Activated CD8-positive, alpha-beta T cell treated with anti-CD3 and anti-CD28 coated beads for 36 hours (primary cell): ENCODE measurements at regions not wholly inside any gene's neighbourhood (a gene's known extent, or its start where the extent isn't known, plus 50 kb on each side); places are given as distances from the start of the nearest gene placed in this dataset.

Source experiments
- ATAC-seq: fragments of 200-7000 bp; cut with Tn5 transposase; one replicate; pipeline ENCODE4 v1.10.0; 2021; ENCODE audit warnings: mild to moderate bottlenecking, moderate library complexity
- CTCF ChIA-PET: fragments of 350-600 bp; sonication (Branson Sonifier 250); formaldehyde crosslinking; loops from one replicate; lab custom pipeline; 2021; ENCODE audit warnings: antibody characterized with exemption; lab: Charles Lee
- POLR2A ChIA-PET: fragments of 350-600 bp; sonication (Branson Sonifier 250); formaldehyde crosslinking; loops from one replicate; lab custom pipeline; 2021; ENCODE audit warnings: antibody characterized with exemption; lab: Charles Lee
- DNase-seq: peaks from one replicate; pipeline ENCODE4 v3.0.0-alpha.2; 2020
- H3K27ac Mint-ChIP-seq: one replicate; pipeline ENCODE4 v1.8.0; 2021; ENCODE audit warnings: mild to moderate bottlenecking, mixed read lengths
- H3K27me3 Mint-ChIP-seq: one replicate; pipeline ENCODE4 v1.8.0; 2021; ENCODE audit warnings: mixed read lengths
- H3K36me3 Mint-ChIP-seq: one replicate; pipeline ENCODE4 v1.8.0; 2021; ENCODE audit warnings: low read depth, mixed read lengths
- H3K4me1 Mint-ChIP-seq: one replicate; pipeline ENCODE4 v1.8.0; 2021; ENCODE audit warnings: low read depth, mixed read lengths
- H3K4me3 Mint-ChIP-seq: one replicate; pipeline ENCODE4 v1.8.0; 2021; ENCODE audit warnings: mild to moderate bottlenecking, moderate library complexity, mixed read lengths
- H3K9me3 Mint-ChIP-seq: one replicate; pipeline ENCODE4 v1.8.0; 2021; ENCODE audit warnings: mixed read lengths
- CTCF ChIP-seq: fragments of 200-600 bp; IDR thresholded peaks from one replicate; pipeline ENCODE4 v1.8.0; 2022; ENCODE audit warnings: antibody characterized with exemption, mild to moderate bottlenecking
- intact Hi-C: fragments of 100-400 bp; cut with micrococcal nuclease; formaldehyde crosslinking; loops from one replicate; pipeline ENCODE4 v1.10.0; 2022

DNA sequence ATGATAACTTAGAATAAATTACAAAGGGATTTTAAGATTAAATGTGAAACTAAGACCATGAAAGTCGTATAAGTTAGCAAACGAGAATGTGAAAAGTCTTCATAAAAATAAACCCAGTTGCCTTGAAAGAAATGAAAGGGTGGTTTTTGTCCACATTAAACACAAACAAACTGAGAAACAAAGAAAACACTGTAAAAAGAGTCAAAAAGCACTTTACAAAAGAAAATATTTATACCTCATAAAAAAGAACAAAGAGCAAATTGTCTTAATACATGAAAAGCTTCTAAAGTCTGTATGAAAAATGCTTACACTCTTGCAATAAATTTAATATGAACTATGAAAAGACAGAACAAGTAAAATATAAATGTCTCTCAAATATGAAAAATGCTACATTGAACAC, 865.9 kb upstream of the CADM2 start:
- no peak for DNase-seq
- H3K36me3 Mint-ChIP-seq, result no peaks in the 10 kb centered on the region
- TF ChIP-seq CTCF, result no peak
- H3K4me1 Mint-ChIP-seq, result no peaks in the 10 kb centered on the region
- ATAC-seq, result no peak
- peaks cover 5% of the 10 kb centered on the region for H3K9me3 Mint-ChIP-seq
- CTCF ChIA-PET, result no interaction called here
- H3K27ac Mint-ChIP-seq, result no peak overlapping the region
- H3K27me3 Mint-ChIP-seq, result no peaks in the 10 kb centered on the region
- H3K4me3 Mint-ChIP-seq, result no peak overlapping the region
- intact Hi-C loops, result no loop called here
- POLR2A ChIA-PET, result no interaction called here

DNA sequence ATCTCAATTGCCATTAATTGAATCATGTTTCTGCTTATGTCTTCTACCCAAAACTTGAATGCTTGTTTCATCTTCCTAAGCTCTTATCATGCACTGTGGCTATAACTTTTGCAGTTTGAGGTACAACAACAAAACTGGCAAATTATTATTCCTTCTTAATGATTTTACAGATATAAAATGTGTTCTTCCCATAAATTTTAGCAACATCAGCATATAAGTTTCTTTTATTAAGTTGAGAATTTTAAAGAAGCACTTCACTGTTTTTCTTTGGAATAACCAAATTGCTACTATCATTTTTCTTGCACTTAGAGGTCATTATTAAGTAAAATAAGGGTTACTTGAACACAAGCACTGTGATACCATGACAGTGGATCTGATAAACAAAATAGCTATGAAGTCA, 862.6 kb upstream of the CADM2 start:
- H3K36me3 Mint-ChIP-seq, result no peaks in the 10 kb centered on the region
- ChIA-PET CTCF (no interaction called here), POLR2A (no interaction called here)
- ATAC-seq (no peak), DNase-seq (no peak)
- H3K27ac Mint-ChIP-seq, result no peak overlapping the region
- intact Hi-C loops, result no loop called here
- H3K9me3 Mint-ChIP-seq, result peaks cover 6% of the 10 kb centered on the region
- no peaks in the 10 kb centered on the region for H3K27me3 Mint-ChIP-seq
- no peaks in the 10 kb centered on the region for H3K4me1 Mint-ChIP-seq
- no peak for TF ChIP-seq CTCF
- no peak overlapping the region for H3K4me3 Mint-ChIP-seq

- no peak overlapping the region for H3K27ac Mint-ChIP-seq
- intact Hi-C loops, result no loop called here
- no peak for ATAC-seq
These were observed 857.9 kb upstream of the CADM2 start for GRCh38 chr3:84100861-84101260.

GRCh38 chr3:84108442-84108971, 850.3 kb upstream of the CADM2 start:
- peaks cover 17% of the 10 kb centered on the region for H3K9me3 Mint-ChIP-seq
- H3K4me3 Mint-ChIP-seq, result no peak overlapping the region
- CTCF ChIA-PET, result no interaction called here
- H3K27ac Mint-ChIP-seq, result no peak overlapping the region
- DNase-seq (no peak), ATAC-seq (no peak)
- POLR2A ChIA-PET, result no interaction called here
- intact Hi-C loops, result no loop called here
- TF ChIP-seq CTCF, result no peak
- H3K36me3 Mint-ChIP-seq, result no peaks in the 10 kb centered on the region
- H3K27me3 Mint-ChIP-seq, result no peaks in the 10 kb centered on the region
- no peaks in the 10 kb centered on the region for H3K4me1 Mint-ChIP-seq

More at GRCh38 chr3:84100861-84101260, 857.9 kb upstream of the CADM2 start:
- Mint-ChIP-seq H3K4me1 (no peaks in the 10 kb centered on the region), H3K36me3 (no peaks in the 10 kb centered on the region), H3K27me3 (no peaks in the 10 kb centered on the region), H3K4me3 (no peak overlapping the region), H3K9me3 (peaks cover 16% of the 10 kb centered on the region)
- ChIA-PET POLR2A (no interaction called here), CTCF (no interaction called here)
- TF ChIP-seq CTCF, result no peak
- DNase-seq, result no peak

GRCh38 chr3:84109911-84110310, 848.9 kb upstream of the CADM2 start:
- Mint-ChIP-seq H3K27ac (no peak overlapping the region), H3K9me3 (peaks cover 17% of the 10 kb centered on the region), H3K4me3 (no peak overlapping the region), H3K36me3 (no peaks in the 10 kb centered on the region), H3K4me1 (no peaks in the 10 kb centered on the region), H3K27me3 (no peaks in the 10 kb centered on the region)
- DNase-seq, result no peak
- POLR2A ChIA-PET, result no interaction called here
- intact Hi-C loops, result no loop called here
- CTCF ChIA-PET, result no interaction called here
- TF ChIP-seq CTCF, result no peak
- no peak for ATAC-seq
